ENCODE measurements at regions not wholly inside any gene's neighbourhood (a gene's known extent, or its start where the extent isn't known, plus 50 kb on each side); places are given as distances from the start of the nearest gene placed in this dataset.
"Not testable (repeated sequence)": the region's sequence is repeated elsewhere in the genome, so short reads cannot be mapped to it uniquely, and the experiment has no call there.

GRCh38 chr3:187850258-187850921, 105.1 kb upstream of the BCL6 start:
- no peak for DNase-seq (ENCODE audit: low read depth in 2 of 2)

- DNase-seq (ENCODE audit: low read depth in 2 of 2): no peak
Measured at GRCh38 chr3:187852842-187853730, 107.8 kb upstream of the BCL6 start.

- DNase-seq (ENCODE audit: low read depth in 2 of 2): no peak
Measured at GRCh38 chr3:187855131-187855530, 109.9 kb upstream of the BCL6 start.

- DNase-seq (ENCODE audit: low read depth in 2 of 2): no peak
Measured at GRCh38 chr3:187856555-187856954, 111.3 kb upstream of the BCL6 start.

GRCh38 chr3:187858041-187858440, 112.8 kb upstream of the BCL6 start:
- DNase-seq (ENCODE audit: low read depth in 2 of 2): no peak

DNA sequence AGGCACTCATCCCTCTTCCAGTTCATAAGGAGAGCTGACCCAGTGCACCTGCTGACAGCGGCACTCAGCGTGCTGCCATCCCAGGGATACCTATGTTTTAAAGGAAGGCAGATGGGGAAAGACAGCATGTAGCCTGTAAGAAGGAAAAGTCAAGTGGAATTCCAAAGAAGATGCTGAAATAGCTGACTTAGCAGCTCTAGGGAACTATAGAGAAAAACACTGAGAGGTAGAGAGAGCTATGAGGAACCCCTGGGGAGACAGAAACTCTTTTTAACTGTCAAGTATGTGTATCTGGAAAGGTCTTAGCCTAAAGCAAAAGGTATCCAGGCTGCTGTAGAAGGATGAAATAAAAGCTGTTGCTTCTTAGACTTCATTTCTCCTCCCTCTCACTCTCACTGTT, 113.4 kb upstream of the BCL6 start:
- DNase-seq (ENCODE audit: low read depth in 2 of 2): no peak

- DNase-seq (ENCODE audit: low read depth in 2 of 2): not testable (repeated sequence)
Measured at GRCh38 chr3:187862701-187863277, 117.5 kb upstream of the BCL6 start.

DNA sequence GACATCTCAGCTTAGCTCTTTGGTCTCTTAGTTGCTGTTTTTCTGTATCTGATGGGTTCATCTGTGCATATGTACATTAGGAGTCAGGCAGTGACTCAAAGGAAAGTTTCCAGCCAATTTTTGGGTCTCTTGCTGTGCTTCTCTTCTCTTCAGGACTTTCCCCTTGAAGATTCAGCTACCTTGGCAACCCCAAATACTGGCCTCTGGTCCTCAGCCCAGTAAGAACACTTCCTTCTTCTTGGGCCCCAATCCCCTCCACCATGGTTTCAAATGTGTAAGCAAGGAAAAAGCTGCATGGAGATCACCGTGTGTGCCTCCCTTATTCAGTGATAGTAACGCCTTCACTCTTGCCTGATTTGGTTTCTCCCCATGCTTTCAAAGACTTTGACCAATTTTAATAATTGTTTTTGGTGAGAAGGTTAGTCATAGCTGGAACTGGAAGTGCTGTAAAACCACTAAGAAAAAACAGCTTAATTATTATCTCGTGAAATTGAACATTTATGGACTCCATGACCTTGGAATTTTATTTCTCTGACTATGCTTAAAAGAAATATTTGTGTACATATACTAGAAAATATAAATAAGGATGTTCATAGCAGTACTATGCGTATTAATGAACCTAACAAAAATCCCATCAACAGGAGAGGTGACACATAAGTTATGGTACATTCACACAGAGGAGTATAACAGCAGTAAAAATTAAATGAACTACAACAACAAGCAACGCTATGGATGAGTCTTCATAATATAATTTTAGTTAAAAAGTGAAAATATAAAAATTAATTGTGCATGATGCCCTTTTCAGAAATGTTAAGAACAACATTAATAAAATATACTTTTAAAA, 125.3 kb upstream of the BCL6 start:
- DNase-seq (ENCODE audit: low read depth in 2 of 2): no peak

GRCh38 chr3:187871204-187871591, 125.9 kb upstream of the BCL6 start:
- no peak for DNase-seq (ENCODE audit: low read depth in 2 of 2)

GRCh38 chr3:187871848-187872247, 126.6 kb upstream of the BCL6 start:
- DNase-seq (ENCODE audit: low read depth in 2 of 2): no peak

DNA sequence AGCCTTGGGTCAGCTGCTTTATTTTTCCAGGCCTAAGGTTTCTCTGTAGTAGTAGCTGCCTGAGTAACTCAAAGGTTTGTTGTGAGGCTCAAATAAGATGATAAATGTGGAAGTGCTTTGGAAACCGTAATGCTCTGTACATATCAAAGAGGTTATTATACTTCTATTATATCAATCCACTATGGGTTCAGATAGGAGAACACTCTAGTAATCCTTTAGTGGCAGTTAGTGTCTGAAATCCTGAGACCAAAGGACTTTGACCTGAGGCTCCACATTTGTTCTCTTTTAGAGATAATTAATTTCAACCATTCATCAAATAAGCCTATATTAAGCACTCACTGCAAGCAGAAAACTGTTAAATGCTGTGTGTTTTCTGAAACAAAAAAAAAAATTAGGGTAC, 128.6 kb upstream of the BCL6 start:
- DNase-seq (ENCODE audit: low read depth in 2 of 2): no peak

- no peak for DNase-seq (ENCODE audit: low read depth in 2 of 2)
Measured at GRCh38 chr3:187875863-187876262, 130.6 kb upstream of the BCL6 start.

DNA sequence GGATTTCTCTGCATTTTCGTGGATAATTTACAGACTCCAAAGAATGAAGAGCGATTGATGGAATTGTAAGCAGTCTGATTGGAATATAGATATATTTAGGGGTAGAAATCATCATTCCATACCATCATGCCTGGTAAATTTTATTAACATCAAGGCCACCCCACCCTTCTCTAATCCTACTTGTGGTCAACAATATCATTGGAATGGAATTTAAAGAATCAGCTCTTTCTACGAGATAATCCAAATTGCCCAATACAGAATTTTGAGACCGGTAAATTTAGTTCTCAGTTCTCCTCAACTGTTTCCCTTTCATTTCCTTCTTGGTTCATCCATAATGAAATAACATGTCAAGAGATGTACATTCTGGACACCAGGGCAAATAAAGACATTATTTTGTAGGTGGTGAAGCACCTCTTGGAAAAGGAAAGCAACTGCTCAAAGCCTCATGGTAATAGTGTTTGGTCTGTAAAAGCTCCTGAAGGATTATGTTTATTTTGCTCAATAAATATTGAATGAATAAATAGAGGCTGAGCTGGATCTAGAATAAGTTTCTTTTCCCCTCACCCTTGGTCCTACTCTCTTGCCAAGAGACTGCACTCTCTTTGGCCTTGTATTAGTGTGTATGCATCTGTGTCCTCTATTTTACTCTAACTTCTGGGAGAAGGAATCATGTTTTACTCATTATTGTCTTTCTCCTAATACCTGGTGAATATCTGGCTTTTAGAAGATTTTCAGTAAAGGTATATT, 133.7 kb upstream of the BCL6 start:
- DNase-seq (ENCODE audit: low read depth in 2 of 2): no peak

GRCh38 chr3:187880441-187880840, 135.2 kb upstream of the BCL6 start:
- no peak for DNase-seq (ENCODE audit: low read depth in 2 of 2)

DNA sequence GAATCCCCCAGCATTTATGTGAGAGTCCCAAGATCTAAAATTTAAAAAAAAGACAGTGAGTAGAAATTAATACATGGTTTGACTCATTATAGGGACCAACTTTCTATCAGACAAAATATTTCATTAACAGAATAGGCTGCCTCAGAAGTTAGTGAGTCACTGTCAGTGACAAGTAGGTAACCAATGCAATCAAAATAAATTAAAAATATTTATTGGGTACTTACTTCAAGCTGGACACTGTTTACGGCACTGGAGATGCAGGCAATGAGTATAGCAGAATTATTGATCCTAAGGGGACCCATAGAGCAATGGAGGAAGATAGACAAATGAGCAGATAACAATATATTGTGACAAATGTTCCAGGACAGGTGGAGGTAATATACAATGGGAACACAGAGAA, 135.6 kb upstream of the BCL6 start:
- DNase-seq (ENCODE audit: low read depth in 2 of 2): no peak

DNA sequence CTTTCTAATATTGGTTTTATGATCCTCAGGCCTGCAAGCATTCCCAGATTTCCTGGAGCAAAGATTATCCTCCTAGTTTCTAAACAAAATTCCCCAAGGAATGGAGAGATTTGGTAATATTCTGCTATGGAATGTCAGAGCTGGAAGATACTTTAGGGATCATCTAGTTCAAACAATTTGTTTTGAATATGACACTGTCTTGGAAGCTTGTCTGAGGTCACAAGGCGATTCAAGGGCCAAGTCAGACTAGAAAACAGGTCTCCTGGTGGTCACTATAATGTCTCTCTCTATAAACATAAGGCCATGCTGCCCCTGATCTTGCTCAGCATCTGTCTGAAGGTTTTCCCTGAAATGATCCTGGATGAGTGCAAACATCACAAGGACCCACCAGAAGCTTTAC, 143.4 kb upstream of the BCL6 start:
- DNase-seq (ENCODE audit: low read depth in 2 of 2): no peak

DNA sequence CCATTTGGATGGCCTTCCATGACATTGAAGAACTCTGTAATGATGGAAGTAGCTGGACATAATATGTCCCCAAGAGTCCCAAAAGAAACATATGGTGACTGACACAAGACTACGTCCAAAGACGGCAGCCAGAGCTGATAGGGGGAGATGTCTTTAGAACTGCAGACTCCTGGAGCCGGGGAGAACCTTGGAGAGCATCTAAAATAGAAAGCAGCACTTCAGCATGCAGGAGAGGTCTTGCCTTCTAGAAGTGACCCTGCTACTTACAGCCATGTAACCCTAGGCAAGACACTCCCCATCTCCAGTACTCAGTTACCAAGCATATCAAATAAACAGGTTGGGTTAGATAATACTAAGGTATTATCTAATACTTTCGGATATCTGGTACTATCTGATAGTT, 143.8 kb upstream of the BCL6 start:
- no peak for DNase-seq (ENCODE audit: low read depth in 2 of 2)

DNA sequence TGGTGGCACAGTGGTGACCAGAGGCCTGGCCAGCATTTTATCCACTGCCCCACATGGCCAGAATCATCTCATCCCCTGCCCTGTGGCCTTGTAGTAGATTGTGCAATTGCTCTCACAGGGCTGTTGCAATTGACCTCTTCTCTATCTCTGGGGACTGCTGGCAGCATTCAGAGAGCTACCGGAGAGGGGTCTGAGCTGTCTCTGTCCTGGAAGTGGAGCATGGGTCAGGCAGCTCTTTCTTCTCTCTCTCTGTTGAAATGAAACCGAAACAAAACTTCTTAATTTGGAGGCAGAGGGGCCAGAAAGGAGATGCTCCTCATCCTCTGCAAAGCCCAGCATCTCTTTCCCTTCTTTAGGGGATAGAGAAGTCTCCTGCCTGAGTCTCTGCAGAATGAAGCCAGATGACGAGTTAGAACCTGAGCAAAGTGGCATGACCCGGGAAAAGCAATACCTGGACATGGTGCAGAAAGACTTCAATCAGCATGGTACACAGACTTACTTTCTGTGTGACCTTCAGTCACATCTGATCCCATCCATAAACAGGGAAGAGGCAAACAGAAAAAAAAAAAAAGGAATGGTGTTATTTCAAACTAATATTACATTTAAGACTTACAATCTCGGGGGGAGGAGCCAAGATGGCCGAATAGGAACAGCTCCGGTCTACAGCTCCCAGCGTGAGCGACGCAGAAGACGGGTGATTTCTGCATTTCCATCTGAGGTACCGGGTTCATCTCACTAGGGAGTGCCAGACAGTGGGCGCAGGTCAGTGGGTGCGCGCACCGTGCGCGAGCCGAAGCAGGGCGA, 144.5 kb upstream of the BCL6 start:
- DNase-seq (ENCODE audit: low read depth in 2 of 2): no peak

GRCh38 chr3:187890405-187890752, 145.1 kb upstream of the BCL6 start:
- DNase-seq (ENCODE audit: low read depth in 2 of 2): not testable (repeated sequence)

DNA sequence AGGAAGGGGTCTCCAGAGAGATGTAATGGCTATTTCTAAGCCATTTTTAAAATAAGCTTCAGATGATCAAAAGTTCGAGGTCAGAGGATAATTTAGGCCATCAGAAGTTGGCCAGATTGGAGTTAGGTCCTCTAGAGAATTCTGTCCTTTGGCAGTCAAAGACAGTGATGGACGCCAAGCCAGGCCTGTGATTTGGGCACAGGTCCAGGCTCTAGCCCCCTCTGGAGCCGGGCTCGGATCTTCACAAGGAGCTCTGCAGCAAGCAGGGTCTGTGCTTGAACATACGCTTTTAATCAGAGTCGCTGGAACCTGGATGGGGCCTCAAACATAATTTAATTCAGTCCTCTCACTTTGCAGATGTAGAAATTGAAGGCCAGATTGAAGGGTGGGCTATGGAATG, 151.4 kb upstream of the BCL6 start:
- DNase-seq (ENCODE audit: low read depth in 2 of 2): no peak

Measured in dermis microvascular lymphatic vessel endothelial cell (primary cell).